ENCODE measurements at regions not wholly inside any gene's neighbourhood (a gene's known extent, or its start where the extent isn't known, plus 50 kb on each side); places are given as distances from the start of the nearest gene placed in this dataset.

- H3K27ac Mint-ChIP-seq, result no peak overlapping the region
- H3K4me1 Mint-ChIP-seq (ENCODE audit: unreplicated experiment), result peaks cover 7% of the 10 kb centered on the region
- no peak overlapping the region for H3K4me3 Mint-ChIP-seq
- no peaks in the 10 kb centered on the region for H3K9me3 Mint-ChIP-seq
- no peak for DNase-seq (ENCODE audit: extremely low spot score, unreplicated experiment)
- no peak for TF ChIP-seq CTCF (conservative IDR thresholded peaks at IDR 0.05)
- H3K27me3 Mint-ChIP-seq, result peaks cover 11% of the 10 kb centered on the region
- no peaks in the 10 kb centered on the region for H3K36me3 Mint-ChIP-seq
Observed at GRCh38 chr3:66154444-66154861, 66.3 kb upstream of the SLC25A26 start.

GRCh38 chr3:66153481-66154443, 67.0 kb upstream of the SLC25A26 start:
- Mint-ChIP-seq H3K4me1 (ENCODE audit: unreplicated experiment) (peaks cover 7% of the 10 kb centered on the region), H3K27me3 (peaks cover 11% of the 10 kb centered on the region), H3K36me3 (no peaks in the 10 kb centered on the region), H3K4me3 (no peak overlapping the region), H3K27ac (no peak overlapping the region), H3K9me3 (no peaks in the 10 kb centered on the region)
- no peak for DNase-seq (ENCODE audit: extremely low spot score, unreplicated experiment)
- TF ChIP-seq CTCF (conservative IDR thresholded peaks at IDR 0.05), result no peak

DNA sequence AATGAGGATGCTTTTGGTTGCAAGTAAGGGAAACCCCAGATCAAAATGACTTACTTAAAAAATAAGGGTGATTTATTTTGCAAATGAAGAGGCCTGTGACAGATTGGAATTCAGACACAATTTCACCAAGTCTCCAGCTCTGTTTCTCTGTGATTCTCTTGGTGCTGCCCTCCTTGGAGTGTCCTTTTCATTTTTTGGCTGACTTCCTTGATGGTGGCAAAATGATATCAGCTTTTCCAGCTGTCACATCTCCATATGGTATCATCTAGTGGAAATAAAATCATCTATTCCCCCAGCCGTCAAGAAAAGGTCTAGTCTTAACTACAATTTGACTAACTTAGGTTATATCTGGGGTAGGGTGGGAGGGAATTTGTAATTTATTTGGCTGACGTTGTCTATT, 68.5 kb upstream of the SLC25A26 start:
- no peak for TF ChIP-seq CTCF (conservative IDR thresholded peaks at IDR 0.05)
- peaks cover 11% of the 10 kb centered on the region for H3K27me3 Mint-ChIP-seq
- H3K4me1 Mint-ChIP-seq (ENCODE audit: unreplicated experiment), result peaks cover 7% of the 10 kb centered on the region
- DNase-seq (ENCODE audit: extremely low spot score, unreplicated experiment), result no peak
- no peak overlapping the region for H3K27ac Mint-ChIP-seq
- no peaks in the 10 kb centered on the region for H3K9me3 Mint-ChIP-seq
- H3K4me3 Mint-ChIP-seq, result no peak overlapping the region
- H3K36me3 Mint-ChIP-seq, result no peaks in the 10 kb centered on the region

- H3K4me3 Mint-ChIP-seq, result no peak overlapping the region
Observed at GRCh38 chr3:66150977-66151376, 69.8 kb upstream of the SLC25A26 start.

DNA sequence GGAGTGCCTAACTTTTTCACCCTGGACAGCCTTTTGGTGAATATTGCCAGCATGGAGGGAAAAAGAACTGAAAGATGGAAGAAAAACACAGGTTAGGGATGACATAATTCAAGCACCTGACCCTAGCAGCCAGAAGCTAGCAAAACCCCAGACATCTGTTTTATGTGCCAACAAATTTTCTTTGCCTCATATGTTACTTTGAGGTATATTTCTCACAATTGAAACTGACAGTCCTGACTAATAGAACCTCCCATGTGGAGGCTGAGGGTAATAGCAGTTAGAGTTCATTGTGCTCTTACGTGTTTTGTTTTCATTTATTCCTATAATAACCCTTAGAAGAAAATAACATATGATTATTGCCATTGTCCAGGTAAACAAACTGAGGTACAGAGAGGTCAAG, 71.5 kb upstream of the SLC25A26 start:
- no peak for DNase-seq (ENCODE audit: extremely low spot score, unreplicated experiment)
- H3K9me3 Mint-ChIP-seq, result peaks cover 3% of the 10 kb centered on the region
- TF ChIP-seq CTCF (conservative IDR thresholded peaks at IDR 0.05), result no peak
- peaks cover 14% of the 10 kb centered on the region for H3K4me1 Mint-ChIP-seq (ENCODE audit: unreplicated experiment)
- no peaks in the 10 kb centered on the region for H3K36me3 Mint-ChIP-seq
- peaks cover 11% of the 10 kb centered on the region for H3K27me3 Mint-ChIP-seq
- no peak overlapping the region for H3K4me3 Mint-ChIP-seq
- H3K27ac Mint-ChIP-seq, result no peak overlapping the region

More at GRCh38 chr3:66150977-66151376, 69.8 kb upstream of the SLC25A26 start:
- no peak for DNase-seq (ENCODE audit: extremely low spot score, unreplicated experiment)
- H3K27ac Mint-ChIP-seq, result no peak overlapping the region
- no peak for TF ChIP-seq CTCF (conservative IDR thresholded peaks at IDR 0.05)
- H3K4me1 Mint-ChIP-seq (ENCODE audit: unreplicated experiment), result peaks cover 7% of the 10 kb centered on the region
- peaks cover 11% of the 10 kb centered on the region for H3K27me3 Mint-ChIP-seq
- no peaks in the 10 kb centered on the region for H3K36me3 Mint-ChIP-seq
- no peaks in the 10 kb centered on the region for H3K9me3 Mint-ChIP-seq
